ENCODE measurements at regions not wholly inside any gene's neighbourhood (a gene's known extent, or its start where the extent isn't known, plus 50 kb on each side); places are given as distances from the start of the nearest gene placed in this dataset.
"Not testable (repeated sequence)": the region's sequence is repeated elsewhere in the genome, so short reads cannot be mapped to it uniquely, and the experiment has no call there.

DNA sequence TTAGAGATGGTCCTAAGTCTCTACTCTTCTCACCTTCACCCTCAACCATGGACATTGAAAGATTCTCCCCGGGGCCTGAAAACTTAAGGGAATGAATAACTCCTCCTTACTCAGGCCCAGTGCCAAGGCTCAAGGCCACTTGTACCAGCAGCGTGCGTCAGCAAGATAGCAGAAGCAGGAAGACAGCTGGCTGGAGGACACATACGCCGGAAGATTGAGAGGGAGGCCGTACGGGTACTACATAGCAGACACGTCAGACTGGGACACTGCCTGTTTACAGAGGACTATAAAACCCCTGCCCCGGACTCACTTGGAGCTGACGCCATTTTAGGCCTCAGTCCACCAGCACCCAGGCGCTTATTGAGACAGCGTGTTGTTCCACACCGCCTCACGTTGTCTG, 75.8 kb upstream of the MED13 start:
- DNase-seq (ENCODE audit: low spot score), result no peak
- in situ Hi-C loops (cut with MboI; ENCODE audit: low pct_unique_long_range_greater_than_20kb, low sequenced_read_pairs, unreplicated experiment), result no loop called here
- TF ChIP-seq, protein P1, sequence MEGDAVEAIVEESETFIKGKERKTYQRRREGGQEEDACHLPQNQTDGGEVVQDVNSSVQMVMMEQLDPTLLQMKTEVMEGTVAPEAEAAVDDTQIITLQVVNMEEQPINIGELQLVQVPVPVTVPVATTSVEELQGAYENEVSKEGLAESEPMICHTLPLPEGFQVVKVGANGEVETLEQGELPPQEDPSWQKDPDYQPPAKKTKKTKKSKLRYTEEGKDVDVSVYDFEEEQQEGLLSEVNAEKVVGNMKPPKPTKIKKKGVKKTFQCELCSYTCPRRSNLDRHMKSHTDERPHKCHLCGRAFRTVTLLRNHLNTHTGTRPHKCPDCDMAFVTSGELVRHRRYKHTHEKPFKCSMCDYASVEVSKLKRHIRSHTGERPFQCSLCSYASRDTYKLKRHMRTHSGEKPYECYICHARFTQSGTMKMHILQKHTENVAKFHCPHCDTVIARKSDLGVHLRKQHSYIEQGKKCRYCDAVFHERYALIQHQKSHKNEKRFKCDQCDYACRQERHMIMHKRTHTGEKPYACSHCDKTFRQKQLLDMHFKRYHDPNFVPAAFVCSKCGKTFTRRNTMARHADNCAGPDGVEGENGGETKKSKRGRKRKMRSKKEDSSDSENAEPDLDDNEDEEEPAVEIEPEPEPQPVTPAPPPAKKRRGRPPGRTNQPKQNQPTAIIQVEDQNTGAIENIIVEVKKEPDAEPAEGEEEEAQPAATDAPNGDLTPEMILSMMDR (IDR thresholded peaks at IDR 0.05; ENCODE audit: extremely low read depth, insufficient read depth, missing control alignments), result no peak

DNA sequence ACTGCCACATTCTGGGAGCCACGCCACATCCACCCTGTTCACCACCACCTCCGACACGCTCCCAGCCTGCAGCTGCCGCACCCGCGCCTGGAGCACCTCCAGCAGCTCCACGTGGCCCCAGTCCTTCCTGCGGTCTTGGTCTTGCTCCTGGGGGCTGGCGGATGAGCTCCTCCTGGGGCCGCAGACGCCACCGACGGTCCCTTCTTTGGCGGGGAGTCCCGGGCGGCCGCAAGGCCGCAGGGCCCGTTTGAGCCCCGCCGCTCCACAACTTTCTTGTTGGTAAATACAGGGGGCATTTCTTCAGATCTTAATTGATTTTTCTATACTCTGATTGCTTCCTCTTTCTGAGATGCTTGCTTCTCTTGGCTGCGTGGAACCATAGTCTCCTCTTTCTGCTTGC, 75.3 kb upstream of the MED13 start:
- TF ChIP-seq, protein P1 (IDR thresholded peaks at IDR 0.05; ENCODE audit: extremely low read depth, insufficient read depth, missing control alignments), result no peak
- in situ Hi-C loops (cut with MboI; ENCODE audit: low pct_unique_long_range_greater_than_20kb, low sequenced_read_pairs, unreplicated experiment), result no loop called here
- no peak for DNase-seq (ENCODE audit: low spot score)

DNA sequence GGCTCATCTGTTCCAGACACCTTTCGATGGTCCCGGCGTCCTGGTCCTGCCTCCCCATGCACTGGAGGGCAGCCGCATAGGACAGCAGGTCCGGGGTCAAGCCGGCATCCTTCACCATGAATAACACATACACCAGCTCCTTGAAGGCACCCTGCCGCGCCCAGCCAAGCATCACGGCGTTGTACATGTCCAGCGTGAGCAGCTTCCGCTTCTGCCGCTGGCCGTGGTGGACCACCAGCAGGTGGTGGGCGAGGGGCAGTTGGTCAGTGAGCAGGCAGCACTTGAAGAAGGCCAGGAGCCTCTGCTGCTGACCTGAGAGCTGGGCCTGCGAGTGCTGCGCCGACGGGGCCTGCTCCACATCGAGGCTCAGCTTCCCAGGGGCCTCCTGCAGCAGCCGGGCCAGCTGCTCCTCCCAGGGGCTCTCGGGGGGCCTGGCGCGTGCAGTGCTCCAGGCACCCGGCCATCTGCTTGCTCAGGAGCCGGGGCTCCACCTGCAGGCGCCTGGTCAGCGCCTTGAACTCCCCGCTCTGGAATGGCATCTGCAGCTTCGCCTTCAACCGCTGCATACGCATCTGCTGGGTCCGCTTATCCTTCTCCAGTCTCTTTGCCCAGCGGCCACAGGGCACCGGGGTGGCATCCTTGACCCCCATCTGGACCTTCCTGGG, 74.7 kb upstream of the MED13 start:
- DNase-seq (ENCODE audit: low spot score); in situ Hi-C loops (cut with MboI; ENCODE audit: low pct_unique_long_range_greater_than_20kb, low sequenced_read_pairs, unreplicated experiment): not testable (repeated sequence)

DNA sequence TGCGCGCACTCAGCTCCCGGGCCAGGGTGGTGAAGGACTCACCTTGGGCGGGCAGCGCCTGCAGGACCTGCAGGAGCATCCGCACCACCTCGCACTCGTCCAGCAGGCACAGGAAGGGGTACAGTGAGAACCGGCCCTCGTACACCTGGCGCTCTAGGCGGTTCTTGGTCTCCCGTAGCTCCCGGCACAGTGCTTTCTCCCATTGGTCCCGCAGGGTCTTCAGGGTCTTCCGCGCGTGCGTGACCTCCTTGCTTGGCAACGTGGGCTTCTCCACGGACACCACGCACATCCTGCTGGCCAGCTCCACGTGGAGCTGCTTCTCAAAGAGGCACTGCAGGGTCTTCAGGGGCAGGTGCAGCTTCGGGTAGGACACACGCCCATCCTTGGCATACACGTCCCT, 74.1 kb upstream of the MED13 start:
- TF ChIP-seq, protein P1 (IDR thresholded peaks at IDR 0.05; ENCODE audit: extremely low read depth, insufficient read depth, missing control alignments), result no peak
- no peak for DNase-seq (ENCODE audit: low spot score)
- in situ Hi-C loops (cut with MboI; ENCODE audit: low pct_unique_long_range_greater_than_20kb, low sequenced_read_pairs, unreplicated experiment), result no loop called here

DNA sequence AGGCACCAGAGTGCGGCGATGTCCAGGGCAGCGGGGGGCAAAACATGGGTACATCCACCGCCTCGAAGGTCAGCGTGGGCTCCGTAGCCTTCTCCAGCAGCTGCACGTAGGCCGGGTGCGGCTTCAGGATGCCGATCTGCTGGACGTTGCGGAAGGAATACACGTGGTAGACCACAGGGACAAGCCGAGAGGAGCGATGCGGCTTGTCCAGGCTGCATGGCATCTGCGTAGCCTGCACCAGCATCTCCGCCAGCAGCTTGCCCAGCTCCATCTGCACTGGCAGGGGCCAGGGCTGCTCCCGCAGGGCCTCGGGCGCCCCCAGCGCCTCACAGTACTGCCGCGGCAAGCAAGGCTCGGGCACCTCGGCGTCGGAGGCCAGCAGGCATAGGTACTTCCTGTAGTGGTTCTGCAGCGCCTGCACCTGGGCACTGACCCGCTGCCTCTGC, 73.6 kb upstream of the MED13 start:
- in situ Hi-C loops (cut with MboI; ENCODE audit: low pct_unique_long_range_greater_than_20kb, low sequenced_read_pairs, unreplicated experiment); DNase-seq (ENCODE audit: low spot score): not testable (repeated sequence)

DNA sequence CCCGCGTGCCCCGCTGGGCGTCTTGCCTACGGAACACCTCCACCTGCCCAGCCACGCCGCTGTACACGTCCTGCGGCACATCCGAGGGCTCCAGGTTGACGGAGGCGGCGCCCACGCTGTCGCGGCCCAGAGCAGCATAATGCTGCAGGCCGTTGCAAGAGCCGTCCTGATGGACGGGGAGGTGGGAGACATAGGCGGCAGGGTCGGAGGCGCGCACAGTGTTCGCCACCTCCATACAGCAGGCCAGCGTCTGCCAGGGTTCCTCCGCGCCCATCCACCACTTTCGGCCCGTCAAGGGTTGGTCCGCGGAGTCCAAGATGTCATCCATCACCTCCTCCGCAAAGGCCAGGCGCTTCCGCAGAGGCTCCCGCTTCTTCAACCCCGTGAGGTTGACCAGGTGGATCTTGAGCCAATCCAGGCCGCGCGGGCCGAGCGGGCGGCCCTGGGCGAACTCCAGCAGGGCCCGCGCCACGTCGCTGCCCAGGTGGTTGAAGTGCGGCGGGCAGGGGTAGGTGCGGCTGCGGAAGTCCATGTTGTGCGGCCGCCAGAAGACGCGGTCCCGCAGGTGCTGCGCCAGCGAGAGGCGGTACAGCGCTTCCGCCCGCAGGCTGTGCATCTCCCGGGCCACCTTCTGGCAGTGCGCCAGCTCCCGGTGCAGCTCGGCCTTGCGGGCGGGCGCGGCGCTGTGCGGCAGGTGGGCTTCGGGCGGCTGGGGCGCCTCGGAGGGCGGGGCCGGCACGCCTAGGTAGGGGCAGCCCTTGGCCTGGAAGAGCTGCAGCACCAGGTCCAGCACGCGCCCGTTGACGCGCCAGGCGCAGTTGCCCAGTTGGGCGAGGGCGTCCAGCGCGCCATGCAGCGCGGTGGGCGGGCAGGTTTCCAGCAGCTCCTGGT, 72.9 kb upstream of the MED13 start:
- in situ Hi-C loops (cut with MboI; ENCODE audit: low pct_unique_long_range_greater_than_20kb, low sequenced_read_pairs, unreplicated experiment); DNase-seq (ENCODE audit: low spot score): not testable (repeated sequence)

DNA sequence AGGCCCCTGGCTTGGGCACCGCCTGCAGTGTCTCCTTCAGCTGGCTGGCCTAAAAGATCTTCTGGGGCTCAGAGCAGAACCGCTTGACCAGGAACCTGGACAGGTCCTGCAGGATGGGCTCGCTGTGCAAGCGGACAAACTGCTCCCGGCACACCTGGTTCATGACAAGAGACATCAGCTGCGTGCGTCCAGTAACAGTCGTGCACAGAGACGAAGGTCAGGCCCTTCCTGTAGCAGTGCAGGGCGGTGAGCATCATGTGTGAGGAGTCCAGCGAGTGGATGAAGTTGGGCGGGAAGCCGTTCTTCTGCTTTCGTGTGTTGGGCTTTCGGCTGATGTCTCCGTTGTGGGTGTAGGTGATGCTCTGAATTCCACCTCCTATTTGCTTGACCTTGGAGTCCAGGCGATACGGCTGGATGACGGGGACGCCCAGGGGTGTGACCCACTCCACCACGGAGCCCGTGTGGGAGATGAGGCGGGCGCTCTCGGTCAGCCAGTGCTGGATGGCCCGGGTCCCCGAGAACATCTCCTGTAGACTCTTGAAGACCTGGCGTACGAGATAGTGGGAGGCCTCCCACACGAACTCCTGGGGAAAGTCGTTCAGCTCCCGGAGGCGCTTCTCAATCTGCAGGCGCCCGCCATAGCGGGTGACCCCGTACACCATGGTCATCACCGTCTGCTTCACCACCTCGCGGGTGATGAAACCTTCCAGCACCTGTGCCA, 72.1 kb upstream of the MED13 start:
- DNase-seq (ENCODE audit: low spot score); in situ Hi-C loops (cut with MboI; ENCODE audit: low pct_unique_long_range_greater_than_20kb, low sequenced_read_pairs, unreplicated experiment): not testable (repeated sequence)

DNA sequence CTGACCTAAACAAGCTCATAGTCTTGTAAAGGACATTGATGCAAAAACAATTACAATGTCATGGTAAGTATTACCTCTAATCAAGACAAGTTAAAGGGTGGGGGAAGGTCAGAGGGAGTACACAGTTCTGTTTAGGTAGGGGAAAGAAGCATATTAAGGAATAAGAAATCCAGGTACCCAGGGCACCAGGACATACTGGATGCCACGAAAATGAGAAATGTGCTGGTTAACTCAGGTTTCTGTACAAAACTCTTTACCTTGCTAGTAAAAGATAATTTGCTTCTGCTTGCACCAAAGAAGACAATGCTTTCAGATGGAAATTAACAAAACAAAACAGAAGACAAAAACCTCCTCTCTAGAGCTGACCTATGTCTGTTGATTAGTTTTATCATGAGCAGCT, 70.7 kb upstream of the MED13 start:
- in situ Hi-C loops (cut with MboI; ENCODE audit: low pct_unique_long_range_greater_than_20kb, low sequenced_read_pairs, unreplicated experiment), result no loop called here
- TF ChIP-seq, protein P1 (IDR thresholded peaks at IDR 0.05; ENCODE audit: extremely low read depth, insufficient read depth, missing control alignments), result no peak
- no peak for DNase-seq (ENCODE audit: low spot score)

DNA sequence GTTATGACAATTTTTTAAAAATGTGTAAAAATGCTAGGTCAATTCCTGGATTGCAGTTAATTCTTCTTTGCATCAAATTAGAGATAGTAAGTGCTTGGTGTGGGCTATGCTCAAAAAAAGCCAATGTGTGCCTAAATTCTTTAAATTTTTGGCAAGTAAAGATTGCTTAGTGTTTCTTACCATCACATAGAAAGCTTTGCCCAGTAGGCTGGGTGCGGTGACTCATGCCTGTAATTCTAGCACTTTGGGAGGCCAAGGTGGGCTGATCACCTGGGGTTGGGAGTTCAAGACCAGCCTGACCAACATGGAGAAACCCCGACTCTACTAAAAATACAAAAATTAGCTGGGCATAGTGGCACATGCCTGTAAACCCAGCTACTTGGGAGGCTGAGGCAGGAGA, 70.0 kb upstream of the MED13 start:
- DNase-seq (ENCODE audit: low spot score); in situ Hi-C loops (cut with MboI; ENCODE audit: low pct_unique_long_range_greater_than_20kb, low sequenced_read_pairs, unreplicated experiment): not testable (repeated sequence)
